HG03103 (cell line): ENCODE measurements at regions not wholly inside any gene's neighbourhood (a gene's known extent, or its start where the extent isn't known, plus 50 kb on each side); places are given as distances from the start of the nearest gene placed in this dataset.

Experiments used
- ATAC-seq: cut with Tn5 transposase; IDR thresholded peaks from one replicate; pipeline ENCODE4 v1.9.1; 2021; ENCODE audit warnings: low read depth; ENCODE audit not compliant: unreplicated experiment

DNA sequence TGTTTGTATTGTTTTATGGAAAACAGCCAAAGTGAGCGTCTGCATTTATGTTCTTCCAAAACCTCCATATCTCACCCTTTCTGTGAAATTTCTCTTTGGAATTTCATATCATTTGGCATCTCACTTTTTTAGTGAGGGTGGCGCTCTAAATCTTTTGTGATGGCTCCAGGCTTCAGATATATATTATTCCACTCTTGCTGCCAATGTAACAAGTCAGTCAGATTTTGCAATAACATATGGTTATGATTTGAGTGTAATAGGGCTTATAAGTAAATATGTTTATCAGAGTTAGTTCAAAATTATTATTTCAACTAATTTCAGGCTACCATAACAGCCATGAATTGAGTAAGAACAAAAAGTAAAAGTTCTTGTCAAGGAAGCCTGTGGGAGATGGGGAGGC lies 314.7 kb downstream of the PDGFC start:
- no peak for ATAC-seq

DNA sequence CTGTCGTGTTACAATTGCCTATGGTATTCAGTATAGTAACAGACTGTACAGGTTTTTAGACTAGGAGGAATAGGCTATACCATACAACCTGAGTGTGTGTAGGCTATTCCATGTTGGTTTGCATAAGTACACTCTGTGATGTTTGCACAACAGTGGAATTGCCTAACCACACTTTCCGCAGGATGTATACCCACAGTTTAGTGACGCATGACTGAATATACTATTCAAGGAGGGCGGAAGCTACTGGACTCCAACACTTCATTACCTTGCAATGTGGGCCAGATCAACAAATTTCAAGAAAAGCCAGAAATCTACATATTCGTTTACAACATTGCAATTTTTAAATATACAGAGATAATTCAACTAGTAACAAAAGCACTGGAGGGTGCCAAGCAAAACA lies 317.2 kb downstream of the PDGFC start:
- no peak for ATAC-seq

DNA sequence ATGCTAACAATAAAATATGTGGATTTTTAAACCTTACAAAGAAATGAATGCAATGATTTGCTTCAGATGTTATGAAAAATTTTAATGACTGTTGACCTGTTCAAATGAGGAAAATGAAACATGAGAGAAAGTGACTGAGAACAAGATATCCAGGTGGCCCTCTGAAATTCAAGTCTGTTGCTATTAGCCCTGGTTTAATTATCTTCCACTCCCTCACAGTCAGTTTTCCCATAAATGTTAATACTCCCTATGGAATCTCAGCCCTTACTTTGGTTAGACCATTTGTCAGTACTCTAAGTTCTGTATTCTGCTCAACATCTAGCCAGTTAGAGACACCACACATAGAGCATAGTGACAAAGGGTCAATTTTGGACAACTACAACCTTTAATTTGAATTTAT lies 327.8 kb downstream of the PDGFC start:
- ATAC-seq: no peak

DNA sequence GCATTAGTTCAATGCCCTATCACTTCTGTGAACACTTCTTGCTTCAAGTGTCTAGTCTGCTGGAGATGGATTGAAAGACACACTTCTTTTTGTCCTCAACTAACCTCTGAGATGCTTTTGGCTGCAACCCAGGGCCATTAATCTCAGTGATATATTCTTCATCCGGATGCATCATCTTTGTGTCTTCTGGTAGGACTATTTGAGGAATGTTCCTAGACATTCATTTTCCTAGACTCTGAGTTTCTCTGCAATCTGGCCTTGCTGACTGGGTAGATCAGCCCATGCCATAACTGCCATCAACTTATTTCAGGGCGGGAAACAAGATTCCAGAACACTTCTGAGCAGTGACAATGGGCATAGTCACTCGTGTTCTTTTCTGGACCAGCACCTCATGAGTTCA lies 329.4 kb downstream of the PDGFC start:
- no peak for ATAC-seq

DNA sequence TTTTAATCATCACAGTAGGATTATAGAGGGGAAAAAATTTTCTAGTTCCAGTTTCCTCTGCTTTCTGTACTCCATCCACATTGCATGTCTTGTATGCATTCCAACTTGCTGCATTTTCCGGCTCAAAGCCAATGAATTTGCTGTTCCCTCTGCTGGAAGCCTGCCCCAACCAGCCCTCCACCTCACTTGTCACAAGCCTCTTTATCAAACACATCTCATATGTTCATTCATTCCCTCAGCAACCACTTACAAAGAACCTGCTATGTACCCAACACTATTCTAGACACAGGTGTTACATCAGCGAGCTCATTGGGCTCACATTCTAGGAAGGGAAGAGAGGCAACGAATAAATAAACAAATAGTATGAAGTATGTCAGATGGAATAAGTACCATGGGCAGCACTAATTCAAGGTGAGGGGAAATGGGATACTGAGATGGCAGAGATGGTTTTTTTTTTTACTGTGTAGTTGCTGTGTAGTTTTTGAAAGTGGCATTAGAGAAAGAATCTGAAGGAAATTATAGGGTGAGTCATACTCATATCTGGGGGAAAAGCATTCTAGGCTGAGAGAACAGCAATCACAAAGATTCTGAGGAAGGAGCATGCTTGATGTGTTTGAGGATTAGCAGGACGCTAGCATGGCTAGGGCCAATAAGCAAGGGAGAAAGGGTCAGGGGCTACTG lies 332.5 kb downstream of the PDGFC start:
- ATAC-seq: no peak

DNA sequence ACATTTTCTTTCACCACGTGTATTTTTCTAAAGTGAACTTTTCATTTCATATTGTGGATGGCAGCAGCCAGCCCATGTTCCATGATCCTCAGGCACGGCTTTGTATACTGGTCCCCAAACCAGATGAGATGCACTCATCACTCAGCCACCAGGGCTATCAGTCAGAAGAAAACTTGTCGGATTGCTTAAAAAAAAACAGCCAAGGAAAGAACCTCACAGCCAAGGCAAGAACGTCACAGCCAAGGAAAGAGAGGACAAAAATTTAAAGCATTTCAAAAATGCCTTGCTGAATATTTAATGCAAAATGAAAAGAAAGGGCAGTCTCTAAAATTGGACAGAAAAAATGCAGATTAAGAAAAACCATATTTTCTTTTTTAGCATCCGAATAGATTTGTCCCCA lies 333.3 kb downstream of the PDGFC start:
- ATAC-seq: no peak

DNA sequence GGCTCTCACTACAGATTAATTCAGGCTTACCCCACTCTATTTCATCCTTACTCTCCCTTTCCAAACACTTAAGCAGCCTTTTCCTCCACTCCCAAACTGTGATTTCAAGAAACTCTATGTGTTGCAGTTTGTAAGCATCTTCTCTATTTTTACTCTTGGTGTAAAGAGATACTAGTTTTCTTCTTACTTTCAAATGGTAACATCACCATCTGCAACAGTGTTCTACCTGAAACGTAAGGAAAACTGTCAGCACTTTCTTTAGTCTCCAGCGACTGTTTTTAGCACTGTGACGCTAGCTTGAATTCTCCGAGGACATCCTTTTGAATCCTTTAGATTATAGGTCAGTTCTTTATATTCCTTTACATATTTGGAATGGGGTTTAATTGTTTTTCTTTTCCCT lies 335.2 kb downstream of the PDGFC start:
- no peak for ATAC-seq

DNA sequence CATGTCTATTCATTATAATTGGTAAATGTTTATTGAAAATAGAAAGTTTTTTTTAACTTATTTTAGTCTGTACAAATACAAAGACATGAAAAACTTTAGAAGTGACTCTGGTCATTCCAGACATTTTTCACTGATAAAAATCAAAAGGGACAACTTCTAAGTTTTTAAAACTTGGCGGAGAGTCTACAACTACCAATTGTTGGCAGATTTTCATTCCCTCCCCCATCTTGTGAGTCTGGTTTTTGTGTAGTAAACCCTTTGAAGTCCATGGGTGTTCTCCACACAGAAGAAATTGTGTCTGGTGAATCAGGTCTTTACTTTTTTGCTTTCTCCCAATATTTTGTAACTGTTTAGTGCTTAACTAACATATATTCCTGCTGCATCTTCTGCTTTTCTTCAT lies 336.5 kb downstream of the PDGFC start:
- no peak for ATAC-seq

DNA sequence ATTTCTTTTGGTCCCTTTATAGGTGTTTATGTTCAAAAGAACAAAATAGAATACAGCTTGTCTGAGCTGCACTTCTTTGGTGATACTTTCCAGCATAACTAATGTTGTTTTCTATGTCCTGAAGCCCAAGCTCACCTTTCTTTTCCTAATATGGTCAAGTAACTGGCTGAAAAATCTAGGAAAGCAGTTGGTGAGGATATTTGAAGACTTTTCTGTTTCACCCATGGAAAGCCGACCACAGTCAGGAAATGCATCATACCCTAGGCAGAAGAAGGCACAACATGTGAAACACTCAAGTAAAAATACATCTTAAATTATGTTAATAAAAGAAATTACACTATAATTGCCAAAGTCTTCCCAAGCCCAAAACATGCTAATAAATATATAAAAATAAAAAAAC lies 337.0 kb downstream of the PDGFC start:
- ATAC-seq: no peak

DNA sequence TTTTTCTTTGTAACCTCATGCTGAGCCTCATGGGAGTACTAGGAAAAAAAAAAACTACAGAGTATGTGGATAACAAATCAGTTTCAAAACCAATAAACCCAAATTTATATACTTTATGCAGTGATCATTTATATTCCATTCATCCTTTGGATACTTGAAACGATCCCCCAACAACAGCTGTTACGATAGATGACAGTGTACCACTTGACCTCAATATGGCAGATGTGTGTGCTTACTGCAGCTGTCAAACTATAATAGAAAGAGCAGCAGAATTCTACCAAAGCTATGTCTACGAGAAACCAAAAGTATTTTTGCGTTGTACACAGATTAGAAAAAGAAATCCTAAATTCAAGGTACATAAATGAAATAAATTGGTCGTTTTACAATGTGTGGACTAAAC lies 337.8 kb downstream of the PDGFC start:
- ATAC-seq: no peak

DNA sequence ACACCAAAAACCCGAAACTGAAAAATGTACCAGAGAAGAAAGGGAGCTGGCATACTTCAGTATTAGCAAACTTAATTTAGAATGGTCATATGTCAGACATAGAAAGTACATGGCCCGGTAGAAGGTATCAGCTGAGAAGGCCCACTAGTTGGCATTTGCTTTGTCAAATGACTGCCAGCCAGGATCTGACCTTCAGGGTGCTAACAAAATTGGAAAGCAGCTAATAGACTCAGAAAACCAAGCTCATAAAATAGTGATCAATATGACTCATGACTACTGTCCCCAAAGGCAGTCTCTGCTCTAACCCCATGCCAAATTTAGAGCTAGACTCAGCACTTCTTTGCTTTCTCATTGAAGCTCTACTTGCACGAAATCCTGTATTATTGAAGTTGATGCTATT lies 342.7 kb downstream of the PDGFC start:
- no peak for ATAC-seq

DNA sequence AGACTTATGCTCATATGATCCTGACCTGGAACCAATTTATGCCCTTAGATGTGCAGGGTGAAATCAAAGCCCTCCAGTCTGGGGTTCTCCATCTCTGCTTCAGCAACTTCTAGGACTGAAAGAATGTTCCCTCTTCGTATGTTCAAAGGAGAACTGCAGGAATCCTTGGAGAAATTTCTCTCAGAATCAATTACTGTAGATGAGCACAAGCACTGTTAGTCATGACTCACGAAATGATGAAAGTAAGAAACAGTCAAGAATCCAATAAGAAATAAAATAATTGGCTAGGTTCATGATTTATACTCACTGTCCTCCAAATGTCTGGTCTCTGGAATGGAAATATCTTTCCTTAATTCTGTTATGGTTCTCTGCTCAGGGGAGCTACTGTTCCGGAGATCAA lies 348.2 kb downstream of the PDGFC start:
- no peak for ATAC-seq

DNA sequence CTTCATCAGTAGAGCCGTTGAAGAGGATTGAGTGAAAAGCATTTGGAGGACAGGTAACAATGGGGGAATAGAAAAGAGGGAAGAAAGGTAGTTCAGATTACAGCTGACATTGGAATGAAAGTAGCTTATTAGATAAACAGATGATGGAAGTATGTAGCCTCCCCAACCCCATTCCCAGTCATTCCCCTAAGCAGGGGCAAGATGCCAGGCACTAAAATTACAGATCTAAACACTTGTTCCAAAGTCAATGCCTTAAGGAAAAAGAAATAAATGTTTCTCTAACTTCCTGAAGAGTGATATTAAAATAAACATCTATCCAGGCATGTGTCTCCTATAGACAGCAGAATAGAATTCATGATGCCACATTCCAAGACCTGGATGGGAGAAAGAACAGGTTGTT lies 350.8 kb downstream of the PDGFC start:
- ATAC-seq: no peak

DNA sequence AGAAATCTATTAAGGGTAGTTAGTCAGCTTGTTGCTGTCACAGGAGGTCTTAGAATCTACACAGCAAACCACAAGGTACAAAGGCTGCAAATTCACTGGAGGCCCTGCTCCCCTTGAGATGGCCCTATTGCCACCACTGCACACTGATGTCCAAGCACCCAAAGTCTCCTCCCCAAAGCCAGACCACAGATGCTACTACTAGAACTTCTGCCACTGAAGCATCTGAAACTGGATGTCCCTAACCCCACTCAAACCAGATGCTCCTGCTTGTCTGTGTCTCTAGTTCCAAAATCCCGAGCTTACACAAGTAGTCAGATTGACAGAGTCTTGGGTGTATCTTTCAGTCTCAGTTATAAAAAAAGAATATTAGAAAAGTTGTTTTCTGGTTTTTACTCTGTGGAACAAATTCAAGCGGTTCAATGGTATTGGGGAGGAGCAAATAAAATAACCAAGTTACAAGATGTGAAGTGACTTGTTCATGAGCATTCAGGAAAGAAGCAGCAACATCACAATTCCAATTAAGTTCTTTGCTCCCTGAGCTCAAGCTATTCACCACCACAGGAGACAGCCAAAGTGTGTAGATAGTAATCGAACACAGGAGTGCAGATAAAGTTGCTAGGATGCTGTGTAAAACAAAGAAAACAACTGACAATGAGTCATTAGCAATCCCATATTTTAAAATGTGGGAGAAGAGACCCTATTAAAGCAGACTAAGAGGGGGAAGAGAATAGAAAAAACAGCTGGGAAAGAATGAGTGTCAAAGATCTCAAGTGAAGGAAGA lies 352.3 kb downstream of the PDGFC start:
- ATAC-seq: no peak

DNA sequence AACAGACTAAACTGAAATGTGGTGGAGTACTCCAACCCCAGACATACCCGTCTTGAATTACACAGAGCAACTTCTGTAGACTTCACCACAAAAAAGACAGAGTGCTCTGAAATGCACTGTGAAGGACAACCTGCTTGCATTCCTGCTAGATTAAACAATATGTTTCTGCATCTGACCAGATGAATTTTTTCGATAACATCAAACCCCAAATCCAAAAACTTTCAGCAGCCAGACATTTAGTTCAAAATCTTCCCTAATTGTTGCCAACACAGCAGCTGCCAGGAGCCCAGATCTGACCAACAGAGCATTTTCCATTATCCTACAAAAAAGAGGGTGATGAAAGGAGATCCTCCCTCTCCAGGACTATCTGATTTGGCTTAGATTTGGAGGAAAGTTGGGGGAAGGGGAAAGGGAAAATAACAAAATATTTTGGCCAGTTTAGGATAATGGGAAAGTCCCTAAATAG lies 356.5 kb downstream of the PDGFC start:
- ATAC-seq: no peak

DNA sequence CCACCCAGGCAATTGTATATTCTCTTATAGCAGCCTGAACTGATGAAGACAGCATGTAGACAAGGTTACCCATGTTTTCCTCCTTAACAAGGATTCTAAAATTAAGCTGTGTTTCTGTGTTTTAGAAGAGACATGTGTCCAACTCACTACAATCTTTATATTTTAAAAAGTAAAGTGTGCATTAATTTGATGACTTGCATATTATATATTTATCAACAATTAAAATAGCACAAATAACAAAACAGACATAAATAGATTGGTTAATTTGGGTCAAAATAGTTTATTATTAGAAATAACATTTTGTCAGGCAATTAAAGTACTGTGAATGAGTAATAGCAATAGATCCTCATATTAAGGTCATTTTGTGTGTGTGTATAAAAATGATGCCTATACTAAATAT lies 357.1 kb downstream of the PDGFC start:
- no peak for ATAC-seq

DNA sequence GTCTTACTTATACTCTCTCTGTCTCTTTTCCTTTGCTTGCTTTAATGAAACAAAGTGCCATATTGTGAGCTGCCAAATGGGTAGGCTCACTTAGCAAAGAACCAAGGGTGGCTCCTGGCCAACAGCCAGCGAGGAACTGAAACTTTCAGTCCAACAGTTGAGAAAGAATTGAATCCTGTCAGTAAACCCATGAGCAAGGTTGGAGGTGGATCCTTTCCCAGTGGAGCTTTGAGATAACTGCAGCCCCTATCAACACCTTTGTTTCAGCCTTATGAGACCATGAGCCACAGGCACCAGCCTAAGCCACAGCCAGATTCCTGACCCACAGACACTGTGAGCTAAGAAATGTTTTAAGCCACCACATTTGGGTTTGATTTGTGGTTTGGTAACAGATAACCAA lies 362.2 kb downstream of the PDGFC start:
- no peak for ATAC-seq

DNA sequence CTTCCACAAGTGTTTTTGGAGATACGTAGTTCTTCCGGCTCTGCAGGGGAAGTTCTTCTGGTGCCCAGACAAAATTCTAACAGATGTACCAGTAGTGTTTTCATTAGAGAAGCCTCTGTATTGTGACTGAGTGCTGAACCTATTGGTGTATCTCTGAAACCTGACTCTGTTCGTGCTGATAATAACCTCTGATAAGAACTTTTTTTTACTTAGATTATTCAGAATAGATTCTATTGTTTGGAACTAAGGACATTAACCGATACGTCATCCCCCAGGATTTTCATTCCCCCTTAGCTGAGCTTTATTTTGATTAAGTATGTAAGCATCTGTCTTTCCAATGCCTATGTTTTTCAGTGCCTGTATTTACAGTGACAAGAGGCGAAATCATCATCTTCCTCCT lies 362.9 kb downstream of the PDGFC start:
- ATAC-seq: no peak

DNA sequence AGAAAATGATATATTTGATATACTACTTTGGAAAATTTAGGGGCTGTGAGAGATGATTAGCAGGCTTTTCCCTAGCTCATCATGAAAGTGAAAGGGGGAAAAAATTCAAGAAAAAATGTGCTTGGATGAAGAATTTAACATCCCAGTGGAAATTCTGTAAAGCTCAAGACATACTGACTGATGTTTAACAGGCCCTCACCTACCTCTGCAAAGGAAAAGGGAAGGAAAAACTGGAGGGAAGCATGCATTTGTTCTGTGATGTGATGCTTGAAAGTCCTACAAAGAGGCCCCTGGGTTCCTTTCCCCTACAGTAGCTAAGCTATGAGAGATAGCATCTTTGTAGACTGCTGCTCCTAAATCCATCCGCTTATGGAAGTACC lies 364.1 kb downstream of the PDGFC start:
- ATAC-seq: no peak

DNA sequence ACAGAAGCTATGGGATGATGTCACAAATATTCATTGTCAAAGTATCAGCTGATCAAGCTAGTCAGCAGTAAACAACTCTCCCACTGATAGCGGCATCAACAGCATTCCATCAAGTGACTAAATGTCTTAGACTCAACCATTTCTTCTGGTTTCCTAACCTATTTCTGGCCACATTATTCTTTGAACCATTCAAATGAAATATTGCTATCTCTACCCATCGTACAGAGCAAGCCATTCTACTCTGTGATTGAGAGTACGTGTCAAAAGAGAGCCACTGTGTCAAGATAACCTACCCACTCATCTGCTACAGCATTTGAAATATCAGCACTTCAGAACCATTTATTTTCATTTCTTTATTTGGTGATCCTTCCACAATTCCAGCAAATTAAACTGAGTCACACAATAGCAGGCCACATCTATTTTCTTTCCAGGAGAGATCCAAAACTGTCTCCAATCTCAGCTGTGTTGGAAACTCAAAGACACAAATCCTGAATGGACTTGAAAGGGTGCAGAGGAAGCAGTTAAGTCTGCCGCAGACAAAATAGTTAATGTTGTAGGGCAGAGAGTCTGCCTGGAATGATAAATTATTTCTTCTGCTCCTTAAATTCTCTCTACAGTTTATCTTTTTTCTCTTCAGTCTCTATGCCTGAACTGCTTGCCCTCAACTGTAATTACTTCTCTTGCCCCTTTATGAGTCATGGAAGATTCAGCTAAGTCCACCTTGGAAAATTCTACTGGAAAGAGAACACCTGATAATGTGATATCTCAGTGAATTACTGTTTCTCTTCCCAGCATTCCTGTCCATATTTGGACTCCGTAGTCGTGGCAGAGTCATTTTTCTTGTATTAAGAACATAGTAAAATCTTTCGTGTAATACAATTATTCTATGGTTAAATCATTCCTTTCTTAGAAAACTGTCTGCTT lies 364.8 kb downstream of the PDGFC start:
- no peak for ATAC-seq

DNA sequence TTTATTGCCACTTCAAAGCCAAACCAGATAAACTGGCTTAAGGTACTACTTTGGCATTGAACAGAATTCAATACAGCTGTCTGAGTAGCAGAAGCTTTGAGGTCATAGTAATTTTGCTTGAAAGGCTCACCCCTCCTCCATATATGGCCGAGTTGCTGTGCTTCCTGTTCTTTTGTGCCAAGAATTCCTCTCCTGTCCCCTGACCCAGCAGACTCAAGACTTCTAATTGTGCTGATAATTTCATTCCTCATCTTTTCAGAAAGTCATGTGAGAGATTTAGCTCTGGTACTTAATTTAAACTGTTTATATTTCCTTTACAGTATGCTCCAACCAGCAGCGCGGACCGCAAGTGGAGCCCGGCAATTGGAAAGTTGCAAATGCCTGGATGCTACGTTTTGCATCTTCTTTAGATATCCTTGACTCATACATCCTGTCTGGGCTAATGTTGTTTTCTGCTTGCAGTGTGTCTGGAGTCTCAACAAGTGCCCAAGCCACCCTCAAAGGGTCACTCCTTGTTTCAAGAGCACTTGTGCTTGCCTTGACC lies 373.4 kb downstream of the PDGFC start:
- no peak for ATAC-seq
